Adipocyte (in vitro differentiated cells): ENCODE measurements at regions not wholly inside any gene's neighbourhood (a gene's known extent, or its start where the extent isn't known, plus 50 kb on each side); places are given as distances from the start of the nearest gene placed in this dataset.
"Not testable (repeated sequence)": the region's sequence is repeated elsewhere in the genome, so short reads cannot be mapped to it uniquely, and the experiment has no call there.

Experiments used
- DNase-seq: peaks from one replicate; pipeline ENCODE4 v3.0.0-alpha.2; 2015; ENCODE audit warnings: low read depth
- H3K27me3 ChIP-seq: replicated peaks from 2 replicates; pipeline ENCODE4 v1.7.0; 2013; ENCODE audit warnings: mild to moderate bottlenecking, low read length, moderate library complexity; ENCODE audit not compliant: control insufficient read depth, insufficient read depth
- H3K36me3 ChIP-seq: 2 replicates; pipeline ENCODE4 v1.7.0; 2013; ENCODE audit warnings: low read length, mild to moderate bottlenecking, moderate library complexity; ENCODE audit not compliant: control insufficient read depth, insufficient read depth, severe bottlenecking
- H3K4me1 ChIP-seq: 2 replicates; pipeline ENCODE4 v1.7.0; 2013; ENCODE audit warnings: mild to moderate bottlenecking, low read length, moderate library complexity; ENCODE audit not compliant: control insufficient read depth, insufficient read depth
- H3K4me3 ChIP-seq: 2 replicates; pipeline ENCODE4 v1.7.0; 2013; ENCODE audit warnings: mild to moderate bottlenecking, low read length, moderate library complexity
- H3K9ac ChIP-seq: 2 replicates; pipeline ENCODE4 v1.7.0; 2013; ENCODE audit warnings: mild to moderate bottlenecking, low read length, moderate library complexity
- H3K9me3 ChIP-seq: 2 replicates; pipeline ENCODE4 v1.7.0; 2013; ENCODE audit warnings: mild to moderate bottlenecking, low read length, moderate library complexity; ENCODE audit not compliant: control insufficient read depth

GRCh38 chr19:30682999-30683536, 310.9 kb downstream of the ZNF536 start:
- peak; percentile 95 for DNase-seq
- Histone ChIP-seq H3K9me3 (no peaks in the 10 kb centered on the region), H3K4me1 (peaks cover 4% of the 10 kb centered on the region), H3K4me3 (no peak overlapping the region), H3K27me3 (peaks cover 18% of the 10 kb centered on the region), H3K36me3 (no peaks in the 10 kb centered on the region), H3K9ac (no peak overlapping the region)

DNA sequence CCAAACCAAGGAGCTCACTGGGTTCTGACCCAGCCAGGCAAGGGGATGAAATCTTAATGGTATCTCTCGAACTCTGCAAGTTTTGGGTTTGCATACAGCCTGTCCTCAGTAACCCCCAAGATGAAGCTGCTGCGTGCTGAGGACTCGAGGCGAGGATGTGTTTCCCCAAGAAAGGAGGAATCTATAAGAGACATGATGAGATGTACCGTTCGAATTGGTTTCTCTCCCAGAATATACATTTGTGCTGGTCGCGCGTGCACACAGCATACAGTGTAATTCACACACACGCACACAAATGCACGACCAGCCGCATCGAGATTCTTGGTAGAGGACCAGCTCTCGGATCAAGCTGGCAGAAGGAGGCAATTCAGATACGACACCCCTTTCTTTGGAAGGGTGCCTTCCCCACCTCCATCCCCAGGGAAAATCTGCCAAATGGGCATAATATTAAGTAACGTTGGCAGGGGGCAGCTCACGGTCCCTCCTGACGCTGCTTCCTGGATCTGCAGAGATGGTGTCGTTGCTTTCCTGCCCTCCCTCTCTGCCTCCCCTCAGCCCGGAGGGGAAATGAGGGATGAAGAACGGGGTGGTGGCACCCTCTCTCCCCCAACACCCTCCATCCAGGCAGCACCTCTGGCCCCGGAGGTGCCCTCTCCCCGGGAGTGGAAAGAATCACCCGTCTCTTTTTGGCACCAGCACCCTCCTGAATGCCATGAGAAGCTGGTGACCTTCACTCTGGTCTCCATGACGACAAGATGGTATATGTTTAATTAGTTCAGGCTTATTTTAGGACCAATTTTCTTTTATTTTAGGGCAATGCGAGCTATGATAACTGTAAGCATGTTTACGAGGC, 310.2 kb downstream of the ZNF536 start:
- Histone ChIP-seq H3K36me3 (no peaks in the 10 kb centered on the region), H3K27me3 (peaks cover 21% of the 10 kb centered on the region), H3K4me1 (peaks cover 4% of the 10 kb centered on the region), H3K9ac (no peak overlapping the region), H3K4me3 (no peak overlapping the region), H3K9me3 (no peaks in the 10 kb centered on the region)
- no peak for DNase-seq

DNA sequence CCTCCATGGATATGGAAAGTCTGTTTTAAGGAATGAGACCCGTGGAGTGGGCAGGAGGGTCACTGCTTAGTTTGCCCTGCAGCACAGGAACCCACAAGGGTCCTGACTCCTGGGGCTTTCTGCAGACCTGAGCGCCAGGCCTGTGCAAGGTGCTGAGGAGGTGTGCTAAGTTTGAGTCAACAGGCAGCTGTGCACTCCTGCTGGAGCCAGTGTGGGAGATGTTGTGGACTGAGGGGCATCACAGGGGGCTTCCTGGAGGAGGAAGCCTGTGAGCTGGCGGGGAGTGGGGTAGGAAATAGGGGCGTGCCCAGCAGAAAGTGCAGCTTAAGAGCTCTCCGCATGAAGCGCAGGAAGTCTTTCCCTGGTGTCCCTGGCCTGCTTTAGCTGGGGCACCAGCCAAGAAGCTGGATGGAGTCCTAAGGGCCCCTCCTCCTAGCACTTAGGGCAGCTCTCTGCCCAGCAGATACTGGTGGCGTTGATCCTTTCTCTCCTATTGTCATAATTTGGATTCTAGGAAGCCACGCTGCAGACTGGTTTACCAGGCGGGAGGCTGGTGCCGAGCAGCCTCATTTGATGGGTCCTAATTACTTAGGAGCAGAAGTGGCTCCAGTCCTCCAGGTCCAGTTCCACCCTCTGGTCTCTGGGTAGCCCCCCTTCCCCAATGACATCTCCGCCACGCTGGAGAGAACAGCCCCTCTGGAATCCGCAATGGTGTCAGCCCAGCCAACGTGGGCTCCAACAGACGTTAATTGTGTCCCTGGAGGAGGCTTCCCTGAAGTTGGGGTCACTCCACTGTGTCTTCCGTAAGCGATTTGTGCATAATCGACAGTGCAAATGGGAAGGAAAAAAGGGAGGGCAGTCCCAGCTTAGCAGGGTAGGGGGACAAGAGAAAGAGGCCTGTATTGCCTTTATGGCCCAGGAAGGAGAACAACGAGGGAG, 309.2 kb downstream of the ZNF536 start:
- no peak for DNase-seq
- Histone ChIP-seq H3K9ac (no peak overlapping the region), H3K27me3 (peaks cover 25% of the 10 kb centered on the region), H3K4me1 (peaks cover 4% of the 10 kb centered on the region), H3K4me3 (no peak overlapping the region), H3K9me3 (no peaks in the 10 kb centered on the region), H3K36me3 (no peaks in the 10 kb centered on the region)

DNA sequence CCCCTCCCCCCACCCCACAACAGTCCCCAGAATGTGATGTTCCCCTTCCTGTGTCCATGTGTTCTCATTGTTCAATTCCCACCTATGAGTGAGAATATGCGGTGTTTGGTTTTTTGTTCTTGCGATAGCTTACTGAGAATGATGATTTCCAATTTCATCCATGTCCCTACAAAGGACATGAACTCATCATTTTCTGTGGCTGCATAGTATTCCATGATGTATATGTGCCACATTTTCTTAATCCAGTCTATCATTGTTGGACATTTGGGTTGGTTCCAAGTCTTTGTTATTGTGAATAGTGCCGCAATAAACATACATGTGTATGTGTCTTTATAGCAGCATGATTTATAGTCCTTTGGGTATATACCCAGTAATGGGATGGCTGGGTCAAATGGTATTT, 308.2 kb downstream of the ZNF536 start:
- not testable (repeated sequence) for H3K4me3 ChIP-seq, DNase-seq, H3K4me1 ChIP-seq, H3K9me3 ChIP-seq, H3K36me3 ChIP-seq, H3K9ac ChIP-seq
- peaks cover 25% of the 10 kb centered on the region for H3K27me3 ChIP-seq

DNA sequence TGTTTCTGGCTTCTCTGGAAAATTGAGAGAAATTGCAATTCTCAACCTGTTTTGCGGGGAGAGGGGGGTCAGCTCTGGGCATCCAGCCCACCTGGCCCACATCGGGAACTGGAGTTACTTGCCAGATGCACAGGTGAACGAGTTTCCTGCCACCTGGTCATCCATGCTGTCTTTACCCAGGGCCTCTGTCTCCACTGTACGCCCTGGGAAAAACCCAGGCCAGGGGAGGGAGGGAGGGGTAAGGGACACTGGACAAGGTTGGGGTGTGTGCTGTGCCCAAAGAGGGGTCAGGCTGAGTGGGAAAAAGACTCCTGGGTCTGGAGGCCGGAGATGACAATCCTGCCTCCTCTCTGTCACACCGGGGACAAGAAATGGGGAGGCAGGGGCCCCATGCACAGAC, 307.6 kb downstream of the ZNF536 start:
- no peak overlapping the region for H3K4me3 ChIP-seq
- no peak for DNase-seq
- H3K27me3 ChIP-seq = peaks cover 32% of the 10 kb centered on the region
- H3K9me3 ChIP-seq = no peaks in the 10 kb centered on the region
- peaks cover 4% of the 10 kb centered on the region for H3K4me1 ChIP-seq
- no peak overlapping the region for H3K9ac ChIP-seq
- H3K36me3 ChIP-seq = no peaks in the 10 kb centered on the region

DNA sequence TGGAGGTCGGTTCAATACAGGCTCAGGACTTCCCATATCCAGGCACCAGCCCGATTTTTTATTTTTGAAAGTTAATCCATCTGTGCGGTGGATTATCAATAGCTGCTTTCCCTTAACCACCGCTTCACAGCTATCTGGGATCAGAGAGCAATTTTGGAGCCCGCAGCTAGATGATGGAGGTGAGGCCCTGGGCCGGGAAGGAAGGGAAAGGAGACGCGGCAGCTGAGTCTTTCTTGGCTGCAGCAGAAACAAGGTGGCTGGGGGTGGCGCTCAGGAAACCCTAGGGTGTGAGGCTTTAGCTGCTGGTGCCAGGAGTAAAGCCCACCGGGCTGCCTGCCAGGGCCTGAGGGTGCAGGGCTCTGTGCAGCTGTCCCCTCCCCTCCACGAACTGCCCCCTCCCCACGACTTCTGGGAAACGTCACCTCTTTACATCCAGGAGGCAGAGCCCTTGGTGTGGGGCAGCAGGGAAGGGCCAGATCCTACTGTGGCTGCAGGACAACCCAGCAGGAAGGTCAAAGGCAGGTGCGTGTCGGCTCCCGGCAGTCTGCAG, 307.0 kb downstream of the ZNF536 start:
- no peaks in the 10 kb centered on the region for H3K9me3 ChIP-seq
- H3K36me3 ChIP-seq = no peaks in the 10 kb centered on the region
- peaks cover 4% of the 10 kb centered on the region for H3K4me1 ChIP-seq

GRCh38 chr19:30678168-30678567, 306.0 kb downstream of the ZNF536 start:
- no peak for DNase-seq
- H3K4me1 ChIP-seq = peaks cover 4% of the 10 kb centered on the region
- H3K4me3 ChIP-seq = no peak overlapping the region
- peaks cover 42% of the 10 kb centered on the region for H3K27me3 ChIP-seq
- no peaks in the 10 kb centered on the region for H3K9me3 ChIP-seq
- no peak overlapping the region for H3K9ac ChIP-seq
- H3K36me3 ChIP-seq = no peaks in the 10 kb centered on the region

More for the DNA sequence above, 307.0 kb downstream of the ZNF536 start:
- H3K4me3 ChIP-seq = no peak overlapping the region
- DNase-seq = no peak
- H3K9ac ChIP-seq = no peak overlapping the region
- H3K27me3 ChIP-seq = peaks cover 37% of the 10 kb centered on the region

GRCh38 chr19:30677702-30678101, 305.5 kb downstream of the ZNF536 start:
- Histone ChIP-seq H3K4me1 (peaks cover 2% of the 10 kb centered on the region), H3K36me3 (no peaks in the 10 kb centered on the region), H3K4me3 (no peak overlapping the region), H3K9me3 (no peaks in the 10 kb centered on the region), H3K27me3 (peaks cover 42% of the 10 kb centered on the region), H3K9ac (no peak overlapping the region)
- DNase-seq = no peak

GRCh38 chr19:30676990-30677679, 305.0 kb downstream of the ZNF536 start:
- H3K9ac ChIP-seq = no peak overlapping the region
- no peak overlapping the region for H3K4me3 ChIP-seq
- no peaks in the 10 kb centered on the region for H3K4me1 ChIP-seq
- H3K27me3 ChIP-seq = peaks cover 45% of the 10 kb centered on the region
- no peak for DNase-seq
- H3K9me3 ChIP-seq = no peaks in the 10 kb centered on the region
- no peaks in the 10 kb centered on the region for H3K36me3 ChIP-seq

DNA sequence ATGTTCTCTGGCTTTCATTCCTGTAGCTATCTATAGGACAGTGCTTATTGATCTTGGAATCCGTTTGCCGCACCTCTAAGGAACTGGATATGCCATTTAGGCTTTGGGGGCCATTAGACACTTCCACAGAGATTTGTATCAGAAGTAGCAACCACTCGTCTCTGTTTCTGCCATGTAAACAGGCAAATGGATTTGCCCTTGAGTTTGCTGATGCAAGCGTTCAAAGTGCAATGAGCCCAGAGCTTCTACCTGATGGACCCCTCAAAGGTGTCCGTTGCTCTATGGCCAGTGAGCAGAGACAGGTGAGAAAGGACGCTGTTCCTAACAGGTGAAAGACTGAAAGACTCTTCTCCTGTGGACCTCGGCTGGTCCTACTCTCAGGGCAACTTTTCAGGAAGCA, 302.9 kb downstream of the ZNF536 start:
- Histone ChIP-seq H3K27me3 (peaks cover 49% of the 10 kb centered on the region), H3K9me3 (no peaks in the 10 kb centered on the region)

More for the DNA sequence above, 302.9 kb downstream of the ZNF536 start:
- Histone ChIP-seq H3K9ac (no peak overlapping the region), H3K4me1 (no peaks in the 10 kb centered on the region), H3K36me3 (no peaks in the 10 kb centered on the region), H3K4me3 (no peak overlapping the region)
- DNase-seq = no peak
